ENCODE measurements at regions not wholly inside any gene's neighbourhood (a gene's known extent, or its start where the extent isn't known, plus 50 kb on each side); places are given as distances from the start of the nearest gene placed in this dataset.

DNA sequence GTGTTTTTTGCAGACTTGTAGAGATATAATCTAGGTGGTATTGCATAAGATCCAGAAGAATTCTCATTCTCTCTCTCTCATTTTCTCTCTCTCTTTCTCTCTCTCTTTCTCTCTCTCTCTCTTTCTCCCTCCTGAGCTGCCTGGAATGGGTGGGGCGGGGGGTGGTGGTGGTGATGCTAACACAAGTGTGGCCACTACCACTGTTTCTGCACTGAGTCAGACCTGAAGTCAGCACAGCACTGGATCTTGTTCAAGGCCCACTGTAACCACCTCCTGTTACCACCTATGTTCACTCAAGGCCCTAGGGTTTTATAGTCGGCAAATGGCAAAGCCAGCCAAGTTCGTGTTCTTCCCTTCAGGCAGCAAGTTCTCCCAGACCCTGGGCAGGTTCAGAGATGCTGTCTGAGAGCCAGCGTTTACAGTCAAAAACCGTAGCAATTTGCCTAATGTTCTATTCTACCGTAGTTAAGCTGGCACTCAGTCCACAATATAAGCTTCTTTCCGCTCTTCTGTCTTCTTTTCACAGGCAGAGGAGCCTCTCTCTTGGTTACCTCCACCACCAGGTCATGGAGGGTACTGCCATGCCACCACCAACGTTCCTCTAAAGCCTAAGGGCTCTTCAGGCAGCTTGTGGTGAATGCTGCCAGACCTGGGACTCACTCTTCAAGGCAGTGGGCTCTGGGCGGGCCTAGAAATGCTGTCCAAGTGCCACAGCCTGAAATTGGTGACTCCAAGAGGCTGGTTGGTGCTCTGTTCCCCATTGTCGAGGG is 235.7 kb upstream of the PRR16 start:
- no peak overlapping the region for H3K4me3 ChIP-seq (ENCODE audit: low read length in 2 of 2)
- H3K27me3 ChIP-seq (ENCODE audit: control insufficient read depth in 2 of 2, insufficient read depth in 2 of 2, low read length in 2 of 2) = no peaks in the 10 kb centered on the region
- H3K9ac ChIP-seq (ENCODE audit: low read depth in 1 of 2, low read length in 2 of 2) = no peak overlapping the region
- H3K27ac ChIP-seq (ENCODE audit: low read depth in 2 of 2, low read length in 2 of 2) = no peak overlapping the region
- H3K4me1 ChIP-seq (ENCODE audit: control insufficient read depth in 2 of 2, insufficient read depth in 2 of 2, low read length in 2 of 2) = no peaks in the 10 kb centered on the region
- no peaks in the 10 kb centered on the region for H3K9me3 ChIP-seq (ENCODE audit: control insufficient read depth in 2 of 2, low read length in 2 of 2)
- no peaks in the 10 kb centered on the region for H3K36me3 ChIP-seq (ENCODE audit: control insufficient read depth in 2 of 2, insufficient read depth in 2 of 2, low read length in 2 of 2)

DNA sequence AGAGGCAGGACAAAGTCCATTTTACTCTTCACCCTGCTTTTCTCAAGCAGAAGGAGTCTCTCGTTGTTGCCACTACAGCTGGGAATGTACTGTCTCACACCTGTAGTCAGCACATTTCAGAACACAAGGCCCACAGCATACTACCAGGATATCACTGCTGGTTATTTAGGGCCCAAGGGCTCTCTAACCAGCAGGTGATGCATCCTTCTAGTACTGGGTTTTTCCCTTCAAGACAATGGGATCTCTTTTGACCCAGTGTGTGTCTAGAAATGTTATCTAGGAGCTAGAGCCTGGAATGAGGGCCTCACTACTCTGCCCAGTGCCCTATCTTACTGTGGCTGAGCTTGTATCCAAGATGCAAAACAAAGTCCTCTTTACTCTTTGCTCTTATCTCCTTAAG is 235.1 kb upstream of the PRR16 start:
- H3K36me3 ChIP-seq (ENCODE audit: control insufficient read depth in 2 of 2, insufficient read depth in 2 of 2, low read length in 2 of 2) = no peaks in the 10 kb centered on the region

DNA sequence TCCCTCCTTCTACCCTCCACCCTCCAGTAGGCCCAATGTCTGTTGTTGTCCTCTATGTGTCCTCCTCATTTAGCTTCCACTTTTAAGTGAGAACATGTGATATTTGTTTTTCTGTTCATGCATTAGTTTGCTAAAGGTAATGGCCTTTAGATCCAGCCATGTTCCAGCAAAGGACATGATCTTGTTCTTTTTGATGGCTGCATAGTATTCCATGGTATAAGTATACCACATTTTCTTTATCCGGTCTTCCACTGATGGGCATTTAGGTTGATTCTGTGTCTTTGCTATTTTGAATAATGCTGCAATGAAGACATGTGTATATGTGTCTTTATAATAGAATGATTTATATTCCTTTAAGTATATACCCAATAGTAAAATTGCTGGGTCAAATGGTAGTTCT is 232.5 kb upstream of the PRR16 start:
- H3K4me3 ChIP-seq (ENCODE audit: low read length in 2 of 2) = no peak overlapping the region
- no peaks in the 10 kb centered on the region for H3K36me3 ChIP-seq (ENCODE audit: control insufficient read depth in 2 of 2, insufficient read depth in 2 of 2, low read length in 2 of 2)
- H3K9ac ChIP-seq (ENCODE audit: low read depth in 1 of 2, low read length in 2 of 2) = no peak overlapping the region
- no peaks in the 10 kb centered on the region for H3K9me3 ChIP-seq (ENCODE audit: control insufficient read depth in 2 of 2, low read length in 2 of 2)
- H3K27ac ChIP-seq (ENCODE audit: low read depth in 2 of 2, low read length in 2 of 2) = no peak overlapping the region
- H3K27me3 ChIP-seq (ENCODE audit: control insufficient read depth in 2 of 2, insufficient read depth in 2 of 2, low read length in 2 of 2) = no peaks in the 10 kb centered on the region
- H3K4me1 ChIP-seq (ENCODE audit: control insufficient read depth in 2 of 2, insufficient read depth in 2 of 2, low read length in 2 of 2) = no peaks in the 10 kb centered on the region

More for the DNA sequence above, 235.1 kb upstream of the PRR16 start:
- Histone ChIP-seq H3K27ac (ENCODE audit: low read depth in 2 of 2, low read length in 2 of 2) (no peak overlapping the region), H3K27me3 (ENCODE audit: control insufficient read depth in 2 of 2, insufficient read depth in 2 of 2, low read length in 2 of 2) (no peaks in the 10 kb centered on the region), H3K9me3 (ENCODE audit: control insufficient read depth in 2 of 2, low read length in 2 of 2) (no peaks in the 10 kb centered on the region), H3K4me3 (ENCODE audit: low read length in 2 of 2) (no peak overlapping the region), H3K9ac (ENCODE audit: low read depth in 1 of 2, low read length in 2 of 2) (no peak overlapping the region), H3K4me1 (ENCODE audit: control insufficient read depth in 2 of 2, insufficient read depth in 2 of 2, low read length in 2 of 2) (no peaks in the 10 kb centered on the region)

GRCh38 chr5:120236360-120236759 is 227.7 kb upstream of the PRR16 start:
- Histone ChIP-seq H3K36me3 (ENCODE audit: control insufficient read depth in 2 of 2, insufficient read depth in 2 of 2, low read length in 2 of 2) (no peaks in the 10 kb centered on the region), H3K9me3 (ENCODE audit: control insufficient read depth in 2 of 2, low read length in 2 of 2) (no peaks in the 10 kb centered on the region), H3K9ac (ENCODE audit: low read depth in 1 of 2, low read length in 2 of 2) (no peak overlapping the region), H3K27ac (ENCODE audit: low read depth in 2 of 2, low read length in 2 of 2) (no peak overlapping the region), H3K27me3 (ENCODE audit: control insufficient read depth in 2 of 2, insufficient read depth in 2 of 2, low read length in 2 of 2) (no peaks in the 10 kb centered on the region), H3K4me3 (ENCODE audit: low read length in 2 of 2) (no peak overlapping the region), H3K4me1 (ENCODE audit: control insufficient read depth in 2 of 2, insufficient read depth in 2 of 2, low read length in 2 of 2) (no peaks in the 10 kb centered on the region)

GRCh38 chr5:120239086-120239485 is 225.0 kb upstream of the PRR16 start:
- no peak overlapping the region for H3K4me3 ChIP-seq (ENCODE audit: low read length in 2 of 2)
- H3K36me3 ChIP-seq (ENCODE audit: control insufficient read depth in 2 of 2, insufficient read depth in 2 of 2, low read length in 2 of 2) = no peaks in the 10 kb centered on the region
- H3K27ac ChIP-seq (ENCODE audit: low read depth in 2 of 2, low read length in 2 of 2) = no peak overlapping the region
- H3K9me3 ChIP-seq (ENCODE audit: control insufficient read depth in 2 of 2, low read length in 2 of 2) = no peaks in the 10 kb centered on the region
- no peak overlapping the region for H3K9ac ChIP-seq (ENCODE audit: low read depth in 1 of 2, low read length in 2 of 2)
- H3K27me3 ChIP-seq (ENCODE audit: control insufficient read depth in 2 of 2, insufficient read depth in 2 of 2, low read length in 2 of 2) = no peaks in the 10 kb centered on the region
- H3K4me1 ChIP-seq (ENCODE audit: control insufficient read depth in 2 of 2, insufficient read depth in 2 of 2, low read length in 2 of 2) = no peaks in the 10 kb centered on the region

DNA sequence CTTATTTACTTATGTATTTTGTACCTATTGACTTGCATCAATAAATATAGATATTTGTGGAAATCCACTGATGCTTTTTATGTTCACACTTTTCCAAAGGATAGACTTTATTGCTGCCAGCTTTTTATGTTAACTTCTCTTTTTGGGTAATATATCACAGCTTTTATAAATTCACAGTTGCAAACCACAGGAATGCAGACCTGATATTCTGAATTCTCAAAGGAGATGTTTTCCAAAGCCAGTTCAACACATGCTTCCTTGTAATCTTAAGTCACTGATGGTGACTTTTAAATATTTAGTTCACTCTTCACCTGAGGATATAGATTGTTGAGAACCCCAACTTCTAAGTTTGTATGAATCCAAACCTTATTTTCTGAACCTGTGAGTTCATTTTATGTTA is 223.4 kb upstream of the PRR16 start:
- Histone ChIP-seq H3K27ac (ENCODE audit: low read depth in 2 of 2, low read length in 2 of 2) (no peak overlapping the region), H3K4me3 (ENCODE audit: low read length in 2 of 2) (no peak overlapping the region), H3K9me3 (ENCODE audit: control insufficient read depth in 2 of 2, low read length in 2 of 2) (no peaks in the 10 kb centered on the region), H3K9ac (ENCODE audit: low read depth in 1 of 2, low read length in 2 of 2) (no peak overlapping the region), H3K36me3 (ENCODE audit: control insufficient read depth in 2 of 2, insufficient read depth in 2 of 2, low read length in 2 of 2) (no peaks in the 10 kb centered on the region), H3K4me1 (ENCODE audit: control insufficient read depth in 2 of 2, insufficient read depth in 2 of 2, low read length in 2 of 2) (no peaks in the 10 kb centered on the region), H3K27me3 (ENCODE audit: control insufficient read depth in 2 of 2, insufficient read depth in 2 of 2, low read length in 2 of 2) (no peaks in the 10 kb centered on the region)

- no peaks in the 10 kb centered on the region for H3K36me3 ChIP-seq (ENCODE audit: control insufficient read depth in 2 of 2, insufficient read depth in 2 of 2, low read length in 2 of 2)
- H3K4me1 ChIP-seq (ENCODE audit: control insufficient read depth in 2 of 2, insufficient read depth in 2 of 2, low read length in 2 of 2) = no peaks in the 10 kb centered on the region
- no peaks in the 10 kb centered on the region for H3K9me3 ChIP-seq (ENCODE audit: control insufficient read depth in 2 of 2, low read length in 2 of 2)
- H3K27ac ChIP-seq (ENCODE audit: low read depth in 2 of 2, low read length in 2 of 2) = no peak overlapping the region
- no peak overlapping the region for H3K9ac ChIP-seq (ENCODE audit: low read depth in 1 of 2, low read length in 2 of 2)
- no peak overlapping the region for H3K4me3 ChIP-seq (ENCODE audit: low read length in 2 of 2)
- H3K27me3 ChIP-seq (ENCODE audit: control insufficient read depth in 2 of 2, insufficient read depth in 2 of 2, low read length in 2 of 2) = no peaks in the 10 kb centered on the region
These were observed 222.7 kb upstream of the PRR16 start for GRCh38 chr5:120241400-120241799.

- H3K9me3 ChIP-seq (ENCODE audit: control insufficient read depth in 2 of 2, low read length in 2 of 2) = no peaks in the 10 kb centered on the region
- H3K27ac ChIP-seq (ENCODE audit: low read depth in 2 of 2, low read length in 2 of 2) = no peak overlapping the region
- H3K36me3 ChIP-seq (ENCODE audit: control insufficient read depth in 2 of 2, insufficient read depth in 2 of 2, low read length in 2 of 2) = no peaks in the 10 kb centered on the region
- no peaks in the 10 kb centered on the region for H3K27me3 ChIP-seq (ENCODE audit: control insufficient read depth in 2 of 2, insufficient read depth in 2 of 2, low read length in 2 of 2)
- H3K4me3 ChIP-seq (ENCODE audit: low read length in 2 of 2) = no peak overlapping the region
- no peaks in the 10 kb centered on the region for H3K4me1 ChIP-seq (ENCODE audit: control insufficient read depth in 2 of 2, insufficient read depth in 2 of 2, low read length in 2 of 2)
- no peak overlapping the region for H3K9ac ChIP-seq (ENCODE audit: low read depth in 1 of 2, low read length in 2 of 2)
These were observed 212.2 kb upstream of the PRR16 start for GRCh38 chr5:120251898-120252297.

DNA sequence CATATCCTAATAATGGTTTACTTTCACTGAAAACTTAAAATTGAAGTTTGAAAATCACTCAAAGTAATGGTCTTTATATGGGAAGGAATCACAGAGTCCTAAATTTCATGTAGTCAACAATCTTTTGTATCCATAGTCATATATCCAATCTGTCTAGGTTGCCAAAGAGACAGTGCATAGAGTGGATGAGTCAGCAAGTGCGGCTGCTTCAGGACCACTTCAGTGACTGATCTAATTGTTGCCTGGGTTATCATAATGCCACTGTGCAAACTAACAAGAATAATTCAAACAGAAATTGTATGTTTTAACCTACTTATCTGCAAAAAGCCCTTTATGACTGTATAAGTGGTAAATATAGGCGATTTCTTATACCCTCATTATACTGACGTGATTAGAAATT is 211.3 kb upstream of the PRR16 start:
- Histone ChIP-seq H3K27me3 (ENCODE audit: control insufficient read depth in 2 of 2, insufficient read depth in 2 of 2, low read length in 2 of 2) (no peaks in the 10 kb centered on the region), H3K4me3 (ENCODE audit: low read length in 2 of 2) (no peak overlapping the region), H3K4me1 (ENCODE audit: control insufficient read depth in 2 of 2, insufficient read depth in 2 of 2, low read length in 2 of 2) (no peaks in the 10 kb centered on the region), H3K9me3 (ENCODE audit: control insufficient read depth in 2 of 2, low read length in 2 of 2) (no peaks in the 10 kb centered on the region), H3K27ac (ENCODE audit: low read depth in 2 of 2, low read length in 2 of 2) (no peak overlapping the region), H3K9ac (ENCODE audit: low read depth in 1 of 2, low read length in 2 of 2) (no peak overlapping the region), H3K36me3 (ENCODE audit: control insufficient read depth in 2 of 2, insufficient read depth in 2 of 2, low read length in 2 of 2) (no peaks in the 10 kb centered on the region)

DNA sequence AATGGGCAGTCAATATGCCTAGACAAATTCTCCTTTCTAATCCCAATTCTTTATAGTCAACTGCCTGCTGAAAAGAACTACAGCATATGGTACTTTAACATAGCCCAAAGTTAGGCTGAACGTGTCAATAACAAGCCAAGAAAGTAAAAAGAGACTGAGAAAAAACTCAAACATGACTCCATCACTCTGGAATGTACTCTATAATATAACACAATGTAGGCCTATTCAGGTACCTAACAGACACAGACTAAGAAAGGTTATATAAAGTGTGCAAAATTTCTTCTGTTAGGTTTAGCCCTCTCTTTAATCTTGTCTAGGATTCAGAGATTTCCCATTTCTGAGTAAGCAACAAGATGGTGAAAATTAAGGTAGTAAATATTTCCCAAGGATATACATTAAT is 209.7 kb upstream of the PRR16 start:
- Histone ChIP-seq H3K9ac (ENCODE audit: low read depth in 1 of 2, low read length in 2 of 2) (no peak overlapping the region), H3K9me3 (ENCODE audit: control insufficient read depth in 2 of 2, low read length in 2 of 2) (no peaks in the 10 kb centered on the region), H3K4me3 (ENCODE audit: low read length in 2 of 2) (no peak overlapping the region), H3K27ac (ENCODE audit: low read depth in 2 of 2, low read length in 2 of 2) (no peak overlapping the region), H3K4me1 (ENCODE audit: control insufficient read depth in 2 of 2, insufficient read depth in 2 of 2, low read length in 2 of 2) (no peaks in the 10 kb centered on the region), H3K27me3 (ENCODE audit: control insufficient read depth in 2 of 2, insufficient read depth in 2 of 2, low read length in 2 of 2) (no peaks in the 10 kb centered on the region), H3K36me3 (ENCODE audit: control insufficient read depth in 2 of 2, insufficient read depth in 2 of 2, low read length in 2 of 2) (no peaks in the 10 kb centered on the region)

DNA sequence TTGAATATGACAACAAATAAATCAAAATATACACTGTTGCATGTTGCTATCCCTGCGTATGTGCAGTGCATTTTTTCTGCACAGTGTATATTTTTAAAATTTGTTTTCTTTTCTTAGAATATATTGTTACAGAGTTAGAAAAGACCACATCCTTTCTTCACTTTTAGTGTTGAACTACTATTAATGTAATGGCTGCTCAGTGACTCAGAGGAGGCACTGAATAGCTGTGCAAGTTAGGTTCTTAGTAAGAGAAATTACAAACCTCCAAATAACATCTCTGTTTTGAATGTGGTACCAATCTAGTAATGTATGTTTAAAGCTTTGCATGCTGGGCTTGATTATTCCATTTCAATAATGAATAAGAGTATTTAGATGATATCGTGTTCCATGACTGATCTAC is 208.9 kb upstream of the PRR16 start:
- Histone ChIP-seq H3K4me1 (ENCODE audit: control insufficient read depth in 2 of 2, insufficient read depth in 2 of 2, low read length in 2 of 2) (no peaks in the 10 kb centered on the region), H3K27me3 (ENCODE audit: control insufficient read depth in 2 of 2, insufficient read depth in 2 of 2, low read length in 2 of 2) (no peaks in the 10 kb centered on the region), H3K27ac (ENCODE audit: low read depth in 2 of 2, low read length in 2 of 2) (no peak overlapping the region)

More for the DNA sequence above, 208.9 kb upstream of the PRR16 start:
- Histone ChIP-seq H3K9me3 (ENCODE audit: control insufficient read depth in 2 of 2, low read length in 2 of 2) (no peaks in the 10 kb centered on the region), H3K4me3 (ENCODE audit: low read length in 2 of 2) (no peak overlapping the region), H3K36me3 (ENCODE audit: control insufficient read depth in 2 of 2, insufficient read depth in 2 of 2, low read length in 2 of 2) (no peaks in the 10 kb centered on the region), H3K9ac (ENCODE audit: low read depth in 1 of 2, low read length in 2 of 2) (no peak overlapping the region)

Data from mucosa of rectum (tissue), 2 donors.